ENCODE measurements at regions not wholly inside any gene's neighbourhood (a gene's known extent, or its start where the extent isn't known, plus 50 kb on each side); places are given as distances from the start of the nearest gene placed in this dataset.

DNA sequence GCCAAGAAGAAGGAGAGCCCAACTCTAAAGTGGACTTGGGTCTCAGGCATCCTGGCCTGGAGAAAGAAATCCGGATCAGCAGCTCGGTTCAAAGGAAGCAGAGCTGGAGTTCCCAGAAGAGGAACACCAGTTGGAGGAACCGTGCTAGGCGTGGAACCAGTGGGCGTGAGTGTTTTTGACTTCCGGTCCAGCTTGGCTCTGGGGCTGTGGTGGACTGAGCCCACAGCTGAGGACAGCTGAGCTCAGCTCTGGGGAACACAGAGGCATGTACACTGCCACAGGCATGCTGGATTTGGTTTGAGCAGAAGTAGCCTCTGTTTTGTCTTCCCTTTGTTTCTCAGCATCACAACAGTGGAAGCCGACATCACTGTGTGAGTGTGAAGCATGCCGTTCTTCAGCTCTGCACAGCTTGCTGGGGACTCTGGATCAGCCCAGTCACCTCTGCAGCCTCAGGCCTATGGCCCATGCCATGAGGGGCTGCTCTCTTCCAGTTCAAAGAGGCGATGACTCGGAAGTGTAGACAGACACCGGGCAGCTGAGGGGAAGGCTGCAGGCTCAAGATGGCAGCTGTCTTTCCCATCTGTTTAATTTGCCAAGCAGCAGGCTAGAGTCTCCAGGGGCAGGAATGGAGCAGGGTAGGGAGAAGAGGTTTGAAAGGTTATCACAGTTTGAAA, 185.8 kb upstream of the UBE3A start:
- Histone ChIP-seq H3K4me2 (no peak overlapping the region), H3K79me2 (replicated peaks; ENCODE audit: insufficient read depth) (no peaks in the 10 kb centered on the region), H3K27ac (ENCODE audit: low read depth) (no peak overlapping the region), H3F3A (replicated peaks; ENCODE audit: low read depth) (no peaks in the 10 kb centered on the region), H3K36me3 (ENCODE audit: insufficient read depth) (no peaks in the 10 kb centered on the region), H3K4me3 (no peak overlapping the region), H4K20me1 (replicated peaks; ENCODE audit: insufficient read depth) (no peaks in the 10 kb centered on the region), H3K9me2 (ENCODE audit: insufficient read depth) (peaks cover 9% of the 10 kb centered on the region; the same call in 1 of the 2 replicates), H3K4me1 (ENCODE audit: insufficient read depth) (no peaks in the 10 kb centered on the region), H2AFZ (no peak overlapping the region), H3K27me3 (ENCODE audit: insufficient read depth) (no peaks in the 10 kb centered on the region)
- no peaks in the 10 kb centered on the region; the same call in 2 of the 3 replicates for H3K9me3 Mint-ChIP-seq
- no peak overlapping the region for H3K4me3 Mint-ChIP-seq
- H3K36me3 Mint-ChIP-seq (ENCODE audit: low read depth): no peaks in the 10 kb centered on the region; the same call in 2 of the 3 replicates
- H3K27me3 Mint-ChIP-seq (ENCODE audit: insufficient read depth, low read depth, poor library complexity): peaks cover 6% of the 10 kb centered on the region
- no peak for TF ChIP-seq NANOG (IDR thresholded peaks at IDR 0.05; ENCODE audit: borderline replicate concordance)
- TF ChIP-seq STAT1 (IDR thresholded peaks at IDR 0.05; ENCODE audit: unreplicated experiment): no peak
- TF ChIP-seq, protein P1, sequence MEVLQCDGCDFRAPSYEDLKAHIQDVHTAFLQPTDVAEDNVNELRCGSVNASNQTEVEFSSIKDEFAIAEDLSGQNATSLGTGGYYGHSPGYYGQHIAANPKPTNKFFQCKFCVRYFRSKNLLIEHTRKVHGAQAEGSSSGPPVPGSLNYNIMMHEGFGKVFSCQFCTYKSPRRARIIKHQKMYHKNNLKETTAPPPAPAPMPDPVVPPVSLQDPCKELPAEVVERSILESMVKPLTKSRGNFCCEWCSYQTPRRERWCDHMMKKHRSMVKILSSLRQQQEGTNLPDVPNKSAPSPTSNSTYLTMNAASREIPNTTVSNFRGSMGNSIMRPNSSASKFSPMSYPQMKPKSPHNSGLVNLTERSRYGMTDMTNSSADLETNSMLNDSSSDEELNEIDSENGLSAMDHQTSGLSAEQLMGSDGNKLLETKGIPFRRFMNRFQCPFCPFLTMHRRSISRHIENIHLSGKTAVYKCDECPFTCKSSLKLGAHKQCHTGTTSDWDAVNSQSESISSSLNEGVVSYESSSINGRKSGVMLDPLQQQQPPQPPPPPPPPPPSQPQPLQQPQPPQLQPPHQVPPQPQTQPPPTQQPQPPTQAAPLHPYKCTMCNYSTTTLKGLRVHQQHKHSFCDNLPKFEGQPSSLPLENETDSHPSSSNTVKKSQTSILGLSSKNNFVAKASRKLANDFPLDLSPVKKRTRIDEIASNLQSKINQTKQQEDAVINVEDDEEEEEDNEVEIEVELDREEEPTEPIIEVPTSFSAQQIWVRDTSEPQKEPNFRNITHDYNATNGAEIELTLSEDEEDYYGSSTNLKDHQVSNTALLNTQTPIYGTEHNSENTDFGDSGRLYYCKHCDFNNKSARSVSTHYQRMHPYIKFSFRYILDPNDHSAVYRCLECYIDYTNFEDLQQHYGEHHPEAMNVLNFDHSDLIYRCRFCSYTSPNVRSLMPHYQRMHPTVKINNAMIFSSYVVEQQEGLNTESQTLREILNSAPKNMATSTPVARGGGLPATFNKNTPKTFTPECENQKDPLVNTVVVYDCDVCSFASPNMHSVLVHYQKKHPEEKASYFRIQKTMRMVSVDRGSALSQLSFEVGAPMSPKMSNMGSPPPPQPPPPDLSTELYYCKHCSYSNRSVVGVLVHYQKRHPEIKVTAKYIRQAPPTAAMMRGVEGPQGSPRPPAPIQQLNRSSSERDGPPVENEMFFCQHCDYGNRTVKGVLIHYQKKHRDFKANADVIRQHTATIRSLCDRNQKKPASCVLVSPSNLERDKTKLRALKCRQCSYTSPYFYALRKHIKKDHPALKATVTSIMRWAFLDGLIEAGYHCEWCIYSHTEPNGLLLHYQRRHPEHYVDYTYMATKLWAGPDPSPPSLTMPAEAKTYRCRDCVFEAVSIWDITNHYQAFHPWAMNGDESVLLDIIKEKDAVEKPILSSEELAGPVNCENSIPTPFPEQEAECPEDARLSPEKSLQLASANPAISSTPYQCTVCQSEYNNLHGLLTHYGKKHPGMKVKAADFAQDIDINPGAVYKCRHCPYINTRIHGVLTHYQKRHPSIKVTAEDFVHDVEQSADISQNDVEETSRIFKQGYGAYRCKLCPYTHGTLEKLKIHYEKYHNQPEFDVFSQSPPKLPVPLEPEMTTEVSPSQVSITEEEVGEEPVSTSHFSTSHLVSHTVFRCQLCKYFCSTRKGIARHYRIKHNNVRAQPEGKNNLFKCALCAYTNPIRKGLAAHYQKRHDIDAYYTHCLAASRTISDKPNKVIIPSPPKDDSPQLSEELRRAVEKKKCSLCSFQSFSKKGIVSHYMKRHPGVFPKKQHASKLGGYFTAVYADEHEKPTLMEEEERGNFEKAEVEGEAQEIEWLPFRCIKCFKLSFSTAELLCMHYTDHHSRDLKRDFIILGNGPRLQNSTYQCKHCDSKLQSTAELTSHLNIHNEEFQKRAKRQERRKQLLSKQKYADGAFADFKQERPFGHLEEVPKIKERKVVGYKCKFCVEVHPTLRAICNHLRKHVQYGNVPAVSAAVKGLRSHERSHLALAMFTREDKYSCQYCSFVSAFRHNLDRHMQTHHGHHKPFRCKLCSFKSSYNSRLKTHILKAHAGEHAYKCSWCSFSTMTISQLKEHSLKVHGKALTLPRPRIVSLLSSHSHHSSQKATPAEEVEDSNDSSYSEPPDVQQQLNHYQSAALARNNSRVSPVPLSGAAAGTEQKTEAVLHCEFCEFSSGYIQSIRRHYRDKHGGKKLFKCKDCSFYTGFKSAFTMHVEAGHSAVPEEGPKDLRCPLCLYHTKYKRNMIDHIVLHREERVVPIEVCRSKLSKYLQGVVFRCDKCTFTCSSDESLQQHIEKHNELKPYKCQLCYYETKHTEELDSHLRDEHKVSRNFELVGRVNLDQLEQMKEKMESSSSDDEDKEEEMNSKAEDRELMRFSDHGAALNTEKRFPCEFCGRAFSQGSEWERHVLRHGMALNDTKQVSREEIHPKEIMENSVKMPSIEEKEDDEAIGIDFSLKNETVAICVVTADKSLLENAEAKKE (CRISPR knock-in tag; IDR thresholded peaks at IDR 0.05): no peak
- TF ChIP-seq POLR2AphosphoS5 (IDR thresholded peaks at IDR 0.05; ENCODE audit: low read depth): no peak
- TF ChIP-seq EZH2 (IDR thresholded peaks at IDR 0.05; ENCODE audit: low read depth, unreplicated experiment): no peak
- no peak for TF ChIP-seq CREB1 (CRISPR knock-in tag; IDR thresholded peaks at IDR 0.05; ENCODE audit: low read depth)
- TF ChIP-seq, protein P2, sequence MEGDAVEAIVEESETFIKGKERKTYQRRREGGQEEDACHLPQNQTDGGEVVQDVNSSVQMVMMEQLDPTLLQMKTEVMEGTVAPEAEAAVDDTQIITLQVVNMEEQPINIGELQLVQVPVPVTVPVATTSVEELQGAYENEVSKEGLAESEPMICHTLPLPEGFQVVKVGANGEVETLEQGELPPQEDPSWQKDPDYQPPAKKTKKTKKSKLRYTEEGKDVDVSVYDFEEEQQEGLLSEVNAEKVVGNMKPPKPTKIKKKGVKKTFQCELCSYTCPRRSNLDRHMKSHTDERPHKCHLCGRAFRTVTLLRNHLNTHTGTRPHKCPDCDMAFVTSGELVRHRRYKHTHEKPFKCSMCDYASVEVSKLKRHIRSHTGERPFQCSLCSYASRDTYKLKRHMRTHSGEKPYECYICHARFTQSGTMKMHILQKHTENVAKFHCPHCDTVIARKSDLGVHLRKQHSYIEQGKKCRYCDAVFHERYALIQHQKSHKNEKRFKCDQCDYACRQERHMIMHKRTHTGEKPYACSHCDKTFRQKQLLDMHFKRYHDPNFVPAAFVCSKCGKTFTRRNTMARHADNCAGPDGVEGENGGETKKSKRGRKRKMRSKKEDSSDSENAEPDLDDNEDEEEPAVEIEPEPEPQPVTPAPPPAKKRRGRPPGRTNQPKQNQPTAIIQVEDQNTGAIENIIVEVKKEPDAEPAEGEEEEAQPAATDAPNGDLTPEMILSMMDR (conservative IDR thresholded peaks at IDR 0.05; ENCODE audit: low read depth in 2 of 2): no peak
- TF ChIP-seq EZH2phosphoT487 (IDR thresholded peaks at IDR 0.05; ENCODE audit: unreplicated experiment): no peak
- no peak for TF ChIP-seq ZNF331 (CRISPR knock-in tag; IDR thresholded peaks at IDR 0.05; ENCODE audit: low read depth)
- TF ChIP-seq, protein P3, sequence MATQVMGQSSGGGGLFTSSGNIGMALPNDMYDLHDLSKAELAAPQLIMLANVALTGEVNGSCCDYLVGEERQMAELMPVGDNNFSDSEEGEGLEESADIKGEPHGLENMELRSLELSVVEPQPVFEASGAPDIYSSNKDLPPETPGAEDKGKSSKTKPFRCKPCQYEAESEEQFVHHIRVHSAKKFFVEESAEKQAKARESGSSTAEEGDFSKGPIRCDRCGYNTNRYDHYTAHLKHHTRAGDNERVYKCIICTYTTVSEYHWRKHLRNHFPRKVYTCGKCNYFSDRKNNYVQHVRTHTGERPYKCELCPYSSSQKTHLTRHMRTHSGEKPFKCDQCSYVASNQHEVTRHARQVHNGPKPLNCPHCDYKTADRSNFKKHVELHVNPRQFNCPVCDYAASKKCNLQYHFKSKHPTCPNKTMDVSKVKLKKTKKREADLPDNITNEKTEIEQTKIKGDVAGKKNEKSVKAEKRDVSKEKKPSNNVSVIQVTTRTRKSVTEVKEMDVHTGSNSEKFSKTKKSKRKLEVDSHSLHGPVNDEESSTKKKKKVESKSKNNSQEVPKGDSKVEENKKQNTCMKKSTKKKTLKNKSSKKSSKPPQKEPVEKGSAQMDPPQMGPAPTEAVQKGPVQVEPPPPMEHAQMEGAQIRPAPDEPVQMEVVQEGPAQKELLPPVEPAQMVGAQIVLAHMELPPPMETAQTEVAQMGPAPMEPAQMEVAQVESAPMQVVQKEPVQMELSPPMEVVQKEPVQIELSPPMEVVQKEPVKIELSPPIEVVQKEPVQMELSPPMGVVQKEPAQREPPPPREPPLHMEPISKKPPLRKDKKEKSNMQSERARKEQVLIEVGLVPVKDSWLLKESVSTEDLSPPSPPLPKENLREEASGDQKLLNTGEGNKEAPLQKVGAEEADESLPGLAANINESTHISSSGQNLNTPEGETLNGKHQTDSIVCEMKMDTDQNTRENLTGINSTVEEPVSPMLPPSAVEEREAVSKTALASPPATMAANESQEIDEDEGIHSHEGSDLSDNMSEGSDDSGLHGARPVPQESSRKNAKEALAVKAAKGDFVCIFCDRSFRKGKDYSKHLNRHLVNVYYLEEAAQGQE (IDR thresholded peaks at IDR 0.05; ENCODE audit: unreplicated experiment): no peak
- TF ChIP-seq JUNB (IDR thresholded peaks at IDR 0.05; ENCODE audit: unreplicated experiment): no peak
- TF ChIP-seq, protein P4, sequence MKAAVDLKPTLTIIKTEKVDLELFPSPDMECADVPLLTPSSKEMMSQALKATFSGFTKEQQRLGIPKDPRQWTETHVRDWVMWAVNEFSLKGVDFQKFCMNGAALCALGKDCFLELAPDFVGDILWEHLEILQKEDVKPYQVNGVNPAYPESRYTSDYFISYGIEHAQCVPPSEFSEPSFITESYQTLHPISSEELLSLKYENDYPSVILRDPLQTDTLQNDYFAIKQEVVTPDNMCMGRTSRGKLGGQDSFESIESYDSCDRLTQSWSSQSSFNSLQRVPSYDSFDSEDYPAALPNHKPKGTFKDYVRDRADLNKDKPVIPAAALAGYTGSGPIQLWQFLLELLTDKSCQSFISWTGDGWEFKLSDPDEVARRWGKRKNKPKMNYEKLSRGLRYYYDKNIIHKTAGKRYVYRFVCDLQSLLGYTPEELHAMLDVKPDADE (IDR thresholded peaks at IDR 0.05): no peak
- no peak for TF ChIP-seq ZNF114 (CRISPR knock-in tag; IDR thresholded peaks at IDR 0.05)
- H3K4me1 Mint-ChIP-seq: no peaks in the 10 kb centered on the region
- no peak for DNase-seq (ENCODE audit: low spot score)
- no peak overlapping the region for H3K27ac Mint-ChIP-seq
- no peak for ATAC-seq

Data from GM23338 (cell line).